Erythroblast (primary cell): ENCODE measurements at regions not wholly inside any gene's neighbourhood (a gene's known extent, or its start where the extent isn't known, plus 50 kb on each side); places are given as distances from the start of the nearest gene placed in this dataset.

Experiments used
- GATA1 ChIP-seq: IDR thresholded peaks from 2 replicates; pipeline ENCODE4 v1.6.1; 2011; ENCODE audit warnings: low read depth, mild to moderate bottlenecking, control low read depth, low read length, moderate library complexity
- POLR2A ChIP-seq: IDR thresholded peaks from 2 replicates; pipeline ENCODE4 v1.6.1; 2011; ENCODE audit warnings: mild to moderate bottlenecking, low read length

DNA sequence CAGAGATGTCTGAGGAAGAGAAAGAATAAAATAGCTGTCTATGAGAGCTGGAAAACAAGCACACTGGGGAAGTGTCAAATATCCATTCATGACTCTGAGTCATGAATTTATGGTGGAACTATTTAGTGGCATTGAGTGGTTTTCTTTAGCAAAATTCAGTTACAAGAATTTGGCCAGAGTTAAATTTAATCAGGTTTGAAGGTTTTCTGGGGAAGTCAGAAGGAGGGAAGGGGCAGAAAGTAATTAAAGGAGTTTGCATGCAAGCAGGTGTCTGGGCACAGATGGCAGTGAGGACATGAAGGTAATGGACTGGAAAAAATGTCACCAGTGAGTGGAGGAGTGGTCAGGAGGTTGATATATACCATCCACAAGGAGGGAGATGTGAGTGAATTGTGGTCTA lies 121.9 kb upstream of the IVNS1ABP start:
- no peak for TF ChIP-seq POLR2A
- TF ChIP-seq GATA1: no peak
